Mesothelial cell of epicardium (in vitro differentiated cells): ENCODE measurements at regions not wholly inside any gene's neighbourhood (a gene's known extent, or its start where the extent isn't known, plus 50 kb on each side); places are given as distances from the start of the nearest gene placed in this dataset.
A peak's percentile ranks its signal among the peaks of the same experiment; 100 is the strongest.

Experiments used
- DNase-seq, 2 experiments: peaks; one replicate each; pipeline ENCODE4 v3.0.0; 2021; ENCODE audit warnings: low spot score in 2 of 2; ENCODE audit not compliant: unreplicated experiment in 2 of 2
- H3K27ac Mint-ChIP-seq: 2 replicates; pipeline ENCODE4 v1.8.0; 2021; ENCODE audit warnings: mixed read lengths
- H3K27me3 Mint-ChIP-seq: 2 replicates; pipeline ENCODE4 v1.8.0; 2021; ENCODE audit warnings: low read depth, mixed read lengths
- H3K36me3 Mint-ChIP-seq: 2 replicates; pipeline ENCODE4 v1.8.0; 2021; ENCODE audit warnings: mixed read lengths
- H3K4me1 Mint-ChIP-seq: 2 replicates; pipeline ENCODE4 v1.8.0; 2021; ENCODE audit warnings: mixed read lengths
- H3K4me3 Mint-ChIP-seq: 2 replicates; pipeline ENCODE4 v1.8.0; 2021; ENCODE audit warnings: mild to moderate bottlenecking, moderate library complexity, mixed read lengths
- H3K9me3 Mint-ChIP-seq: 2 replicates; pipeline ENCODE4 v1.8.0; 2021; ENCODE audit warnings: mixed read lengths
- TF ChIP-seq, protein P1 (sequence below): fragments of 200-600 bp; sonication (generic); IDR thresholded peaks from one replicate; pipeline ENCODE4 v1.5.0; 2021; ENCODE audit warnings: antibody characterized with exemption; ENCODE audit not compliant: unreplicated experiment

DNA sequence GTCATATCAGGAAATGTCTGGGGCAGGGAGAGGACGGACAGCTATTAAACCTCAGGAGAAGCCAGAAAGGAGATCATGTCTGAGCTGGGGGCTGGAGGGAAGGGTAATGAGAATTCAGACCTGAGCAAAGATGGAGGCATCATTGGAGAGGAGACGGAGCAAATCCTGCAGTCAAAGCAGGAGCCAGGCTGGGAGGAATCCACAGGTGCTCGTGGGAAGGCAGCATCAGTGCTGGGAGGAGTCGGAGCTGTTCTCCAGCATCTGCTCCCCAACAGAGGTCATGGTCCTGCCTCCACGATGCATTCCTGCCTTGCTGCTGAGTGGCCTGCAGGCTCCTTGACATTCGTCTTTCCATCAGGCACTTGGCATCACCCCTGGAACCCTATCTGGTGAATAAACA is 148.3 kb upstream of the RAB4A start:
- peaks cover 14% of the 10 kb centered on the region for H3K4me1 Mint-ChIP-seq
- H3K9me3 Mint-ChIP-seq, result peaks cover 4% of the 10 kb centered on the region

DNA sequence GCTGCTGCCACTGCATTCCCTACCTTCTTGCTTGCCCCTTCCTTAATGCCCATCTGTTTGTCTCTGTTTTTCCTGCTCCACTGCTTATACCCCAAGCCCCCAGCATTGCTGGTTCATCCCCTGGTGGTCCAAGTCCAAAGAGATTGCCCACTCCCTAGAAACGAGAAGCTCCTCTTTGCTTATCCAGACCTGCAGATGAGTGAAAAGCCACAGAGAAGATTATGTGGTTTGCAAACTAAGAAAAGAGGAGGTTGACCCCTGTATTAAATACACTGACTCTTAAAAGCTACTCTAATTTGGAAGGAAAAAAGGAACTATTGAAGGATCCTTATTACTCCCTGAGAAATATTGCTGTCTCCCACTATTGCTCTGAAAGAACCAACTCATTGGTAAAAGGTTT is 146.8 kb upstream of the RAB4A start:
- peaks cover 4% of the 10 kb centered on the region for H3K27me3 Mint-ChIP-seq
- H3K36me3 Mint-ChIP-seq, result peaks cover 2% of the 10 kb centered on the region
- H3K9me3 Mint-ChIP-seq, result peaks cover 4% of the 10 kb centered on the region
- TF ChIP-seq, protein P1, sequence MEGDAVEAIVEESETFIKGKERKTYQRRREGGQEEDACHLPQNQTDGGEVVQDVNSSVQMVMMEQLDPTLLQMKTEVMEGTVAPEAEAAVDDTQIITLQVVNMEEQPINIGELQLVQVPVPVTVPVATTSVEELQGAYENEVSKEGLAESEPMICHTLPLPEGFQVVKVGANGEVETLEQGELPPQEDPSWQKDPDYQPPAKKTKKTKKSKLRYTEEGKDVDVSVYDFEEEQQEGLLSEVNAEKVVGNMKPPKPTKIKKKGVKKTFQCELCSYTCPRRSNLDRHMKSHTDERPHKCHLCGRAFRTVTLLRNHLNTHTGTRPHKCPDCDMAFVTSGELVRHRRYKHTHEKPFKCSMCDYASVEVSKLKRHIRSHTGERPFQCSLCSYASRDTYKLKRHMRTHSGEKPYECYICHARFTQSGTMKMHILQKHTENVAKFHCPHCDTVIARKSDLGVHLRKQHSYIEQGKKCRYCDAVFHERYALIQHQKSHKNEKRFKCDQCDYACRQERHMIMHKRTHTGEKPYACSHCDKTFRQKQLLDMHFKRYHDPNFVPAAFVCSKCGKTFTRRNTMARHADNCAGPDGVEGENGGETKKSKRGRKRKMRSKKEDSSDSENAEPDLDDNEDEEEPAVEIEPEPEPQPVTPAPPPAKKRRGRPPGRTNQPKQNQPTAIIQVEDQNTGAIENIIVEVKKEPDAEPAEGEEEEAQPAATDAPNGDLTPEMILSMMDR, result no peak
- H3K4me3 Mint-ChIP-seq, result no peak overlapping the region
- H3K27ac Mint-ChIP-seq, result no peak overlapping the region
- peaks cover 7% of the 10 kb centered on the region for H3K4me1 Mint-ChIP-seq
- no peak for DNase-seq

More for the DNA sequence above, 148.3 kb upstream of the RAB4A start:
- Mint-ChIP-seq H3K27me3 (peaks cover 4% of the 10 kb centered on the region), H3K36me3 (peaks cover 2% of the 10 kb centered on the region), H3K27ac (no peak overlapping the region), H3K4me3 (no peak overlapping the region)
- DNase-seq, result no peak
- TF ChIP-seq, protein P1, result no peak

DNA sequence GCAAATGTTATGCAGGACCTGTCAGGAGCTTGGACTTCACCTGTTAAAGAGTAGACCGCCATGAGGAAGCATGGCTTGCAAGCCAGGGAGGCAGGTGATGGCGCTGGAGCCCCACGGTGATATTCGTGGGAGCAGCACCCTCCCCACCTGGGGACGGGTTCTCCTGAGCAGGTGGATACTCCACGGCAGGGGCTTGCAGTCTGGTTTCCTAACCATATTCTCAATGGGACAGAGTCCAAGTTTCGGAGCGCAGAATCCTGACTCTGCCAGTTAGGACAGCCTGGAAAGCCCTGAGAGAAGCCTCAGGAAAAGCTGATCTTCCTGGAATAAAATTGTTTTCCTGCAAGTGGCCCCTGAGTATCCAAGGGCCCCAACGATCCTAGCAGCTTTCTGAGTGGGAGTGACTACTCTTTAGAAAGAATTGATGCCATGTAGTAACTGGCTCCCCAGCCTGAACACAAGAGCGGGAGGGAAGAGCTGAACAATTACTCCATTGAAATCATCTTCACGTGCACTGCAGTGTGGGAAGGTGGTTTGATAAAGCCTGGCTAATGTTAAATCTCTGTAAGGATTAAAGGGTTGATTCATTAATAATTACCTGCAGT is 146.3 kb upstream of the RAB4A start:
- Mint-ChIP-seq H3K27ac (no peak overlapping the region), H3K4me3 (no peak overlapping the region), H3K9me3 (peaks cover under 1% of the 10 kb centered on the region), H3K27me3 (peaks cover 4% of the 10 kb centered on the region), H3K4me1 (peaks cover 5% of the 10 kb centered on the region), H3K36me3 (no peaks in the 10 kb centered on the region)
- TF ChIP-seq, protein P1, result no peak
- DNase-seq, result no peak

DNA sequence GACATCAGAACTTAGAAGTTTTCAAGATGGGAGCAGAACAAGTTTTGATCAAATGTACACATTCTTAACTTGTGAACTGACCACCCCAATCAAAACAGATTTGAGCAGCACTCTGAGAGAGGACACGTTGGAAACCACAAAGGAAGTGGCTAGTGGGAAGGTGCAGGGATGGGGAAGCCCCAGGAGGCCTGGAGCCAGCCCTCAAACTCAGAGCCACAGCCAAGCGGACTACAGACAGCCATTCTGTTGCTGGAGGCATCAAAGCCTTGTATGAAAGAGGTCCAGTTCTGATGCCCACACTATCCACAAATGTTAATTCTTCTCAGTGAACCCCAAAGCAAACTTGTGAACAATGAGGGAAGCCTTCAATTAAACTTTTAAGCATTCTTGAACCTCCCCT is 143.6 kb upstream of the RAB4A start:
- TF ChIP-seq, protein P1, result no peak
- H3K27me3 Mint-ChIP-seq, result peaks cover 4% of the 10 kb centered on the region
- H3K9me3 Mint-ChIP-seq, result no peaks in the 10 kb centered on the region
- H3K4me3 Mint-ChIP-seq, result no peak overlapping the region
- no peak for DNase-seq
- no peaks in the 10 kb centered on the region for H3K36me3 Mint-ChIP-seq
- peaks cover 5% of the 10 kb centered on the region for H3K4me1 Mint-ChIP-seq
- H3K27ac Mint-ChIP-seq, result no peak overlapping the region

DNA sequence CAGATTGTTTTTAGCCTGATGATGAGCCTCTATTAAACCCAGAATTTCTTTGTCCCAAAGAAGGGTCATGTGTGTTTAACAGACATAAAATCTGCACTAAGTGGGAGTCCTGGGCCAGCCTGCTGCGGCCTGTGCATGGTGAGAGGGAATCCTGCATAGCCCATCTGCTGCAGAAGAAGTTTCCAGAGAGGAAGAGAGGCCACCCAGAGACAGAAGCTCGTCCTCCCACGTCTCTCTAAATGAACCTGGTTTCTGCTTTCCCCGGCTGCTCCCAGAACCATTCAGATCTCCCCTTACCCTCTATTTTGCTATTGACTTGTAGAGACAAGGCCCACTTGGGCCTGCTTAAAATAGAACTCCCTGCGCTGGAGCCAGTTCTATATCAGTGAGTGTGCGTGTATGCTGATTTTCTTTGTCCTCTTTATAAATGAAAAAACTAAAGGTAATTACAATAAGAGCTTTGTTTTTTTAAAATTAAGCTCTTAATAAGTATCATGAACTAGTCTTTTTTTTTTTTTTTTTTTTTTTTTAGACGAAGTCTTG is 142.8 kb upstream of the RAB4A start:
- Mint-ChIP-seq H3K27me3 (peaks cover 4% of the 10 kb centered on the region), H3K4me1 (peaks cover 5% of the 10 kb centered on the region), H3K9me3 (peaks cover 2% of the 10 kb centered on the region), H3K27ac (peak overlapping the region; percentile 40), H3K36me3 (no peaks in the 10 kb centered on the region), H3K4me3 (no peak overlapping the region)
- TF ChIP-seq, protein P1, result no peak
- DNase-seq, result no peak
